ENCODE measurements at regions not wholly inside any gene's neighbourhood (a gene's known extent, or its start where the extent isn't known, plus 50 kb on each side); places are given as distances from the start of the nearest gene placed in this dataset.

DNA sequence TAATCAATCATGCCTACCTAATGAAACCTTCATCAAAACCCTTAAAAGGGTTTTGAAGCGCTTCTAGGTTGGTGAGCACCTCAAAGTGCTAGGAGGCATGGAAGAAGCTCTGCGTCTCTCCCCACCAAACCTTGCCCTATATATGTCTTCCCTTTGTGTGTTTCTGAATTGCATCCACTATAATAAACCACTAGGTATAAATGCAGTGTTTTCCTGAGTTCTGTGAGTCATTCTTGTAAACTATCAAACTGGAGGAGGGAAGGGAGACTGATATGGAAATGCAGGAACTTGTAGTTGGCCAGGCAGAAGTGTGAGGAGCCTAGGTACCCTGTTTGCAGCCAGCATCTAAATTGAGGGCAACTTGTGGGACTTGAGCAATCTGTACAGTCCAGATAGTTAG lies 698.8 kb downstream of the DOK5 start:
- H3K4me1 Mint-ChIP-seq (ENCODE audit: low read depth): no peaks in the 10 kb centered on the region
- TF ChIP-seq, protein P1, sequence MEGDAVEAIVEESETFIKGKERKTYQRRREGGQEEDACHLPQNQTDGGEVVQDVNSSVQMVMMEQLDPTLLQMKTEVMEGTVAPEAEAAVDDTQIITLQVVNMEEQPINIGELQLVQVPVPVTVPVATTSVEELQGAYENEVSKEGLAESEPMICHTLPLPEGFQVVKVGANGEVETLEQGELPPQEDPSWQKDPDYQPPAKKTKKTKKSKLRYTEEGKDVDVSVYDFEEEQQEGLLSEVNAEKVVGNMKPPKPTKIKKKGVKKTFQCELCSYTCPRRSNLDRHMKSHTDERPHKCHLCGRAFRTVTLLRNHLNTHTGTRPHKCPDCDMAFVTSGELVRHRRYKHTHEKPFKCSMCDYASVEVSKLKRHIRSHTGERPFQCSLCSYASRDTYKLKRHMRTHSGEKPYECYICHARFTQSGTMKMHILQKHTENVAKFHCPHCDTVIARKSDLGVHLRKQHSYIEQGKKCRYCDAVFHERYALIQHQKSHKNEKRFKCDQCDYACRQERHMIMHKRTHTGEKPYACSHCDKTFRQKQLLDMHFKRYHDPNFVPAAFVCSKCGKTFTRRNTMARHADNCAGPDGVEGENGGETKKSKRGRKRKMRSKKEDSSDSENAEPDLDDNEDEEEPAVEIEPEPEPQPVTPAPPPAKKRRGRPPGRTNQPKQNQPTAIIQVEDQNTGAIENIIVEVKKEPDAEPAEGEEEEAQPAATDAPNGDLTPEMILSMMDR (IDR thresholded peaks at IDR 0.05): no peak
- no peaks in the 10 kb centered on the region for H3K36me3 Mint-ChIP-seq (ENCODE audit: low read depth)
- peaks cover 25% of the 10 kb centered on the region for H3K9me3 Mint-ChIP-seq (ENCODE audit: low read depth)
- no peak overlapping the region for H3K27ac Mint-ChIP-seq (ENCODE audit: unreplicated experiment)
- no peak for DNase-seq (ENCODE audit: low spot score)
- H3K27me3 Mint-ChIP-seq (ENCODE audit: low read depth): no peaks in the 10 kb centered on the region
- H3K4me3 Mint-ChIP-seq (ENCODE audit: unreplicated experiment): no peak overlapping the region

DNA sequence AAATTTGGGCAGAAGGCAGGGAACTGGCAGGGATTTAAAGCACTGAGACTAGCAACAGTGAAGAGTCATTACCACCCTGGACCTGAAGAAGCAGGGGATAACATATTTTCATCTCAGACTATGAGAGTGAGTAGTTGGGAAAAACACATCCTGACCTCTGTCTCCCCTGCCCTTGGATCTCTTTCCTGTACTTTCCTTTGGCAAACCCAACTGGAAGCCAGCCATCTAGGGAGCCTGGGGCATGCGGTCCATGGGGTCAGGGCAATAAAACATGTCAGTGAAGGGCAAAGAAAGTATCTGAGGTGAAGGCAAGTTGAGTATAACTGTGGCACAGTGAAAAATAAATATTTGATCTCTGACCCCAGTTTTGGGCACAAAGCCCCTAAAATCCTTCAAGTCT lies 698.2 kb downstream of the DOK5 start:
- DNase-seq (ENCODE audit: low spot score): no peak
- H3K9me3 Mint-ChIP-seq (ENCODE audit: low read depth): peaks cover 20% of the 10 kb centered on the region
- TF ChIP-seq, protein P1 (IDR thresholded peaks at IDR 0.05): no peak
- H3K27me3 Mint-ChIP-seq (ENCODE audit: low read depth): no peaks in the 10 kb centered on the region
- H3K27ac Mint-ChIP-seq (ENCODE audit: unreplicated experiment): no peak overlapping the region
- no peaks in the 10 kb centered on the region for H3K36me3 Mint-ChIP-seq (ENCODE audit: low read depth)
- no peak overlapping the region for H3K4me3 Mint-ChIP-seq (ENCODE audit: unreplicated experiment)
- no peaks in the 10 kb centered on the region for H3K4me1 Mint-ChIP-seq (ENCODE audit: low read depth)

DNA sequence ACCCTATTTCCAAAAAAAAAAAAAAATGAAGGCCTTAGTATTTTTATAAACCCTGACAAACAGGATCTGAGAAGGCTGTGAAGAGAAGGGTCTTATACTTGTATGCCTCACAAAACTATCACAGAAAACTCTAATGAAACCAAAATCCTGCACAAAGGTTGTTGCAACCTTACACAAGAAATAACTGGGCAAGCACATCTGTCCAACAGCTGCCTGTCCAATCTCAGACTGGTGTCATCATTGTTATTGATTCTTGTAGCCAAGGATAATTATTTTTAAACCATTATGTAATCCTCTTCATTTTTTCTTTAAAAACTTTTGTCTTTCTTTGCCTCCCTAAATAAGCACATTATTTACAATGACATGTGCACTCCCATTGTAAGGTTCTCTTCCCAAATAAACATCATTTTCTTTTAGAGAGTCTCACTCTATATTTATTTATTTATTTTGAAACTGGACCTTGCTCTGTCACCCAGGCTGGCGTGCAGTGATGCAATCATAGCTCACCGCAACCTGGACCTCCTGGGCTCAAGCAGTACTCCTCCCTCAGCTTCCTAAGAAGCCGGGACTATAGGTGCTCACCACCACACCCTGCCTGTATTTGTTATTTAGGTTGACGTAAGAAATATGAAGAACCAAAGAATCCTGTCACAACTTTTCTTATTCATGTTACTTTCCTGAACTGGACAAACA lies 697.1 kb downstream of the DOK5 start:
- Mint-ChIP-seq H3K27me3 (ENCODE audit: low read depth) (no peaks in the 10 kb centered on the region), H3K36me3 (ENCODE audit: low read depth) (no peaks in the 10 kb centered on the region), H3K4me3 (ENCODE audit: unreplicated experiment) (no peak overlapping the region), H3K4me1 (ENCODE audit: low read depth) (no peaks in the 10 kb centered on the region), H3K27ac (ENCODE audit: unreplicated experiment) (no peak overlapping the region), H3K9me3 (ENCODE audit: low read depth) (peaks cover 15% of the 10 kb centered on the region)
- DNase-seq (ENCODE audit: low spot score): no peak
- TF ChIP-seq, protein P1 (IDR thresholded peaks at IDR 0.05): no peak

GRCh38 chr20:55166063-55166462 lies 690.7 kb downstream of the DOK5 start:
- H3K27me3 Mint-ChIP-seq (ENCODE audit: low read depth): no peaks in the 10 kb centered on the region
- no peak overlapping the region for H3K4me3 Mint-ChIP-seq (ENCODE audit: unreplicated experiment)
- peaks cover 4% of the 10 kb centered on the region for H3K9me3 Mint-ChIP-seq (ENCODE audit: low read depth)
- no peaks in the 10 kb centered on the region for H3K4me1 Mint-ChIP-seq (ENCODE audit: low read depth)
- TF ChIP-seq, protein P1 (IDR thresholded peaks at IDR 0.05): no peak
- H3K36me3 Mint-ChIP-seq (ENCODE audit: low read depth): no peaks in the 10 kb centered on the region
- no peak overlapping the region for H3K27ac Mint-ChIP-seq (ENCODE audit: unreplicated experiment)
- DNase-seq (ENCODE audit: low spot score): no peak

DNA sequence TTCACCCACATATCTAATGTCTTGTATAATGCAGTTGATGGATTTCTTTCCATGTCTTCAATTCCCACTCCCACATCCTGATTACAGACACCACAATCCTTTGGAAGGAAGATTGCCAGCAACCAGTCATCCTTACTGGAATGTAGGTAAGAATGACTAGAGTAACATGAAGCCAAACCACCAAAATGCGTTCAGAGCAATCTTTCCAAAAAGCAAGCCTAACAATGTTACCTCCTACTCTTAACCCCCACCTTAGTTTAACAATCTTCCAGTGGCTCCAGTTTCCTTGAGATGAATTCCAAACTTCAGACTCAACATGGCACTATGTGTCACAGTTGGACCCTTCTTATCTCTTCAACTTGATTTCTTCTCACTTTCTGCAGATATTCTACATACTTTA lies 685.6 kb downstream of the DOK5 start:
- TF ChIP-seq, protein P1 (IDR thresholded peaks at IDR 0.05): no peak
- Mint-ChIP-seq H3K4me1 (ENCODE audit: low read depth) (no peaks in the 10 kb centered on the region), H3K27me3 (ENCODE audit: low read depth) (no peaks in the 10 kb centered on the region), H3K36me3 (ENCODE audit: low read depth) (no peaks in the 10 kb centered on the region), H3K27ac (ENCODE audit: unreplicated experiment) (no peak overlapping the region), H3K9me3 (ENCODE audit: low read depth) (peaks cover 20% of the 10 kb centered on the region), H3K4me3 (ENCODE audit: unreplicated experiment) (no peak overlapping the region)
- DNase-seq (ENCODE audit: low spot score): no peak

Measured in chondrocyte (in vitro differentiated cells).